ENCODE measurements at regions not wholly inside any gene's neighbourhood (a gene's known extent, or its start where the extent isn't known, plus 50 kb on each side); places are given as distances from the start of the nearest gene placed in this dataset.

GRCh38 chr6:66725670-66726069 is 1018.6 kb upstream of the EYS start:
- H2BK20ac ChIP-seq (ENCODE audit: low read length), result no peak overlapping the region
- H3K27me3 ChIP-seq (replicated peaks in 1 of 4; ENCODE audit: control insufficient read depth in 3 of 4, extremely low read depth in 1 of 4, insufficient read depth in 3 of 4, low read length in 3 of 4), result no peaks in the 10 kb centered on the region
- no peaks in the 10 kb centered on the region for H3K79me1 ChIP-seq (ENCODE audit: low read depth, low read length)
- no peak overlapping the region for H3K4me2 ChIP-seq (ENCODE audit: insufficient read depth in 1 of 2, low read depth in 2 of 2, low read length in 2 of 2)
- H2BK15ac ChIP-seq (ENCODE audit: low read length), result no peak overlapping the region
- no peaks in the 10 kb centered on the region for H3K9me3 ChIP-seq (ENCODE audit: insufficient read depth in 2 of 2, low read depth in 1 of 2, low read length in 1 of 2)
- H3K4ac ChIP-seq (replicated peaks; ENCODE audit: insufficient read length, low read depth, low read length), result no peak overlapping the region
- ChIA-PET POLR2A (ENCODE audit: partially characterized antibody) (no interaction called here), CTCF (ENCODE audit: partially characterized antibody) (no interaction called here)
- no peak overlapping the region for H3K9ac ChIP-seq (replicated peaks in 1 of 4; ENCODE audit: extremely low read depth in 1 of 4, low read depth in 3 of 4, low read length in 3 of 4)
- H2BK120ac ChIP-seq (replicated peaks; ENCODE audit: low read depth, low read length), result no peak overlapping the region
- H3K56ac ChIP-seq (replicated peaks; ENCODE audit: insufficient read length, low read depth, low read length), result no peak overlapping the region
- no peak overlapping the region for H3K14ac ChIP-seq (ENCODE audit: insufficient read length)
- H3K23ac ChIP-seq (ENCODE audit: insufficient read length), result no peak overlapping the region
- H4K5ac ChIP-seq (ENCODE audit: insufficient read length, low read depth, low read length), result no peak overlapping the region
- no peak overlapping the region for H3K27ac ChIP-seq (ENCODE audit: low read depth, low read length)
- H2BK5ac ChIP-seq (ENCODE audit: low read depth, low read length), result no peak overlapping the region
- no peak overlapping the region for H2BK12ac ChIP-seq (ENCODE audit: low read depth, low read length)
- no peak overlapping the region for H4K8ac ChIP-seq (ENCODE audit: extremely low read depth, insufficient read depth, low read length)
- H4K91ac ChIP-seq (replicated peaks; ENCODE audit: insufficient read length, low read length), result no peak overlapping the region
- H3K4me1 ChIP-seq (replicated peaks in 1 of 4; ENCODE audit: control insufficient read depth in 3 of 4, insufficient read depth in 4 of 4, low read length in 3 of 4), result no peaks in the 10 kb centered on the region
- H3K18ac ChIP-seq (ENCODE audit: extremely low read depth, low read length), result no peak overlapping the region
- no peaks in the 10 kb centered on the region for H3K79me2 ChIP-seq (ENCODE audit: control insufficient read depth in 1 of 2, insufficient read depth in 2 of 2, low read length in 2 of 2)
- H3K23me2 ChIP-seq (ENCODE audit: low read depth, low read length), result no peaks in the 10 kb centered on the region; the same call in 1 of the 2 replicates
- no peak for FAIRE-seq
- DNase-seq (ENCODE audit: low read depth in 1 of 2, low spot score in 2 of 2), result no peak
- no peak overlapping the region for H2AK5ac ChIP-seq (ENCODE audit: low read depth, low read length)
- 86% methylated on average over 3 of the region's 3 CpGs; no CpG with 5 or more reads in 1 of the 2 experiments for WGBS, 2 experiments (ENCODE audit: extremely low coverage in 1 of 2, insufficient coverage in 1 of 2, insufficient read length in 1 of 2, insufficient replicate concordance in 2 of 2, low coverage in 1 of 2, low lambda C conversion rate in 2 of 2, missing lambda C conversion rate in 1 of 2)
- H2AFZ ChIP-seq (ENCODE audit: low read length), result no peak overlapping the region
- no peak overlapping the region for H3K4me3 ChIP-seq (ENCODE audit: extremely low read depth in 1 of 4, insufficient read depth in 2 of 4, low read depth in 3 of 4, low read length in 4 of 4)
- H3K36me3 ChIP-seq (ENCODE audit: control insufficient read depth in 2 of 4, insufficient read depth in 4 of 4, low read length in 3 of 4), result no peaks in the 10 kb centered on the region
- peak; percentile 3; the same call in 1 of the 2 replicates for TF ChIP-seq MAFK (IDR thresholded peaks at IDR 0.05; ENCODE audit: low read depth, low read length)
- TF ChIP-seq EZH2 (IDR thresholded peaks at IDR 0.05; ENCODE audit: low read depth, low read length, severe bottlenecking), result no peak
- H4K20me1 ChIP-seq (replicated peaks in 1 of 2; ENCODE audit: control insufficient read depth in 1 of 2, insufficient read depth in 2 of 2, low read length in 2 of 2), result no peaks in the 10 kb centered on the region

All from H1 (cell line).